NCI-H526 (cell line): ENCODE measurements at regions not wholly inside any gene's neighbourhood (a gene's known extent, or its start where the extent isn't known, plus 50 kb on each side); places are given as distances from the start of the nearest gene placed in this dataset.

Experiments
- DNase-seq, 2 experiments: peaks; one replicate each; lab custom pipeline; 2025; lab: John Stamatoyannopoulos, UW

- no peak for DNase-seq
Measured at GRCh38 chr9:17018540-17019196, 116.2 kb upstream of the CNTLN start.

- no peak for DNase-seq
Measured at GRCh38 chr9:17017931-17018491, 116.8 kb upstream of the CNTLN start.

GRCh38 chr9:17013891-17014290 lies 120.9 kb upstream of the CNTLN start:
- DNase-seq, result no peak

GRCh38 chr9:17013010-17013409 lies 121.8 kb upstream of the CNTLN start:
- DNase-seq, result no peak

- no peak for DNase-seq
Measured at GRCh38 chr9:17011880-17012279, 123.0 kb upstream of the CNTLN start.

GRCh38 chr9:17009071-17009470 lies 125.8 kb upstream of the CNTLN start:
- DNase-seq, result peak; percentile 14 to 26

GRCh38 chr9:17005056-17005823 lies 129.6 kb upstream of the CNTLN start:
- no peak for DNase-seq

GRCh38 chr9:17004500-17004899 lies 130.3 kb upstream of the CNTLN start:
- no peak for DNase-seq

- DNase-seq, result peak; percentile 31 to 39
Measured at GRCh38 chr9:17003576-17004240, 131.1 kb upstream of the CNTLN start.

GRCh38 chr9:16996901-16997491 lies 126.5 kb upstream of the BNC2 start:
- DNase-seq, result no peak

- DNase-seq, result no peak
Measured at GRCh38 chr9:16992138-16992537, 121.7 kb upstream of the BNC2 start.

GRCh38 chr9:16987026-16987425 lies 116.6 kb upstream of the BNC2 start:
- no peak for DNase-seq

GRCh38 chr9:16986556-16986955 lies 116.1 kb upstream of the BNC2 start:
- no peak for DNase-seq

GRCh38 chr9:16985559-16986348 lies 115.3 kb upstream of the BNC2 start:
- DNase-seq, result no peak

GRCh38 chr9:16982780-16983310 lies 112.4 kb upstream of the BNC2 start:
- no peak for DNase-seq

- DNase-seq, result no peak
Measured at GRCh38 chr9:16976427-16976826, 106.0 kb upstream of the BNC2 start.

GRCh38 chr9:16974436-16974835 lies 104.0 kb upstream of the BNC2 start:
- no peak for DNase-seq

GRCh38 chr9:16970321-16970720 lies 99.9 kb upstream of the BNC2 start:
- no peak for DNase-seq

GRCh38 chr9:16964228-16964627 lies 93.8 kb upstream of the BNC2 start:
- DNase-seq, result no peak

GRCh38 chr9:16960084-16960483 lies 89.6 kb upstream of the BNC2 start:
- DNase-seq, result no peak

- no peak for DNase-seq
Measured at GRCh38 chr9:16959391-16959790, 88.9 kb upstream of the BNC2 start.
